Neural cell (in vitro differentiated cells): ENCODE measurements at regions not wholly inside any gene's neighbourhood (a gene's known extent, or its start where the extent isn't known, plus 50 kb on each side); places are given as distances from the start of the nearest gene placed in this dataset.

Source experiments
- CTCF ChIP-seq: fragments of 450-650 bp; IDR thresholded peaks from 2 replicates; pipeline ENCODE4 v1.5.1; 2014; ENCODE audit warnings: antibody characterized with exemption, mild to moderate bottlenecking, moderate library complexity; ENCODE audit not compliant: poor library complexity, severe bottlenecking
- EZH2 ChIP-seq: fragments of 200-600, 300-800 bp; shearing (Covaris generic), sonication (generic); IDR thresholded peaks from 2 replicates; pipeline ENCODE4 v1.6.1; 2014; ENCODE audit warnings: antibody characterized with exemption, low read length, borderline replicate concordance, mild to moderate bottlenecking; ENCODE audit not compliant: insufficient read depth, poor library complexity, severe bottlenecking
- REST ChIP-seq: IDR thresholded peaks from 2 replicates; pipeline ENCODE4 v1.6.1; 2012; ENCODE audit warnings: borderline replicate concordance
- TAF1 ChIP-seq: IDR thresholded peaks from 2 replicates; pipeline ENCODE4 v1.6.1; 2012; ENCODE audit warnings: low read depth

GRCh38 chr20:48339190-48339985 is 488.4 kb downstream of the PREX1 start:
- no peak for TF ChIP-seq CTCF
- TF ChIP-seq TAF1: no peak
- TF ChIP-seq EZH2: no peak
- TF ChIP-seq REST: no peak
